NB4 (cell line): ENCODE measurements at regions not wholly inside any gene's neighbourhood (a gene's known extent, or its start where the extent isn't known, plus 50 kb on each side); places are given as distances from the start of the nearest gene placed in this dataset.

Experiments used
- CTCF ChIP-seq: IDR thresholded peaks from one replicate; pipeline ENCODE4 v1.5.1; 2012; ENCODE audit warnings: low read depth, low read length
- POLR2A ChIP-seq: IDR thresholded peaks from 2 replicates; pipeline ENCODE4 v1.6.1; 2011; ENCODE audit warnings: mild to moderate bottlenecking; ENCODE audit not compliant: insufficient read length; ENCODE audit errors: extremely low read depth
- TF ChIP-seq, protein P1 (sequence below): IDR thresholded peaks from 2 replicates; pipeline ENCODE4 v1.6.1; 2011; ENCODE audit warnings: low read depth, low read length

DNA sequence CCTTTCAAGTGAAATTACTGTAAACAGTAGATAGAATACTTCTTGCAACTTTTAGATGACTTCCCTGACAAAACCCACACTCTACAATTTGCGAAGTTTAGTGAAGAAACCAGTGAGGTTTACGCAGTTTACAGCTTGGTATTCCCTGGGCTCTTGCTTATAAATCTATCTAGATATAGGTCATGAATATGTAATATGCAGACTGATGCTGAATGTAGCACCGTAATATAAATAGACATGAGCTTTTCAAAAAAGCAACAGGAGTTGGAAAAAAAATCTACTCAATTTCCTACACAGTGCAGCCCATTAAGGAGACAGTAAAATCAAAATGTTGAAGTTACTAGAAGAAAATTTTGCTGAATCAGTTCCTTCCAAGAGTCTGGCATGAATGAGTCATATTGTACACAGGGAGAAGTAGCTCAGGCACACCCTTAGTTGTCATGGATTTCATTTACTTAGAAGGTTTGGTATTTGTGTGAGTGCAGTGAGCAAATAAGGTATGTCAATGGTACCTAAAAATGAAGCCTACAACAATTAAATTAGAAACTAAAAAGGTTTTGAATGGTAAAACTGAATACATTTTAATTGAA, 67.7 kb upstream of the NEUROD6 start:
- TF ChIP-seq CTCF (no peak), POLR2A (no peak)
- TF ChIP-seq, protein P1, sequence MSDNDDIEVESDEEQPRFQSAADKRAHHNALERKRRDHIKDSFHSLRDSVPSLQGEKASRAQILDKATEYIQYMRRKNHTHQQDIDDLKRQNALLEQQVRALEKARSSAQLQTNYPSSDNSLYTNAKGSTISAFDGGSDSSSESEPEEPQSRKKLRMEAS = no peak
